DND-41 (cell line): ENCODE measurements at regions not wholly inside any gene's neighbourhood (a gene's known extent, or its start where the extent isn't known, plus 50 kb on each side); places are given as distances from the start of the nearest gene placed in this dataset.

ENCODE experiments used
- EZH2 ChIP-seq: IDR thresholded peaks from 3 replicates; pipeline ENCODE4 v1.6.1; 2012; ENCODE audit warnings: borderline replicate concordance, low read depth, mild to moderate bottlenecking, moderate library complexity, low read length, inconsistent platforms; ENCODE audit not compliant: severe bottlenecking
- TF ChIP-seq, protein P1 (sequence below): IDR thresholded peaks from 2 replicates; pipeline ENCODE4 v1.5.1; 2012; ENCODE audit warnings: borderline replicate concordance, low read length, moderate library complexity, mild to moderate bottlenecking; ENCODE audit not compliant: poor library complexity, severe bottlenecking; ENCODE audit errors: extremely low read depth

DNA sequence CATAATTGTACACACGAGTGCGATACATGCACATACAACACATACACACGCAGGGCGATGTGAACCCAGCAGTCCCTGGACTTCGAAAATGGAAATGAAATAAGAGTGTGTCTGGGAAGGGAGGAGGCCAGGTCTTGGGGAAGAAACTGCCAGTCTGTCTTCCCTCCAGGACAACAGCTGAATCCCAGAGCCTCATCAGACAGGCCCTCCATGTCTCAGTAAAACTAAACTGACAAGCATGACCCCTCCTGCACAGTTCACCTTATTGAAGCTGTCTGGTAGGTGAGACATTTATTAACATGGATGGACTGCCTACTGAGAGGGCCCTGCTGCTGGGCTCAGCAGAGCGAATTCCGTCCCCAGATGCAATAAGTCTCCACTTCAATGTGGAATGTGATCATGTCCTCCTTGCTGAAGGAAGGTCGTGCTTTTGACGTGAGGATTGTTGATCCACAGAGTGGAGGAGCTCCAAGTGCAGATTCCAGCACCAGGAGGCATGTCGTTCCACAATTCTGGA lies 117.4 kb downstream of the SOX9 start:
- TF ChIP-seq, protein P1, sequence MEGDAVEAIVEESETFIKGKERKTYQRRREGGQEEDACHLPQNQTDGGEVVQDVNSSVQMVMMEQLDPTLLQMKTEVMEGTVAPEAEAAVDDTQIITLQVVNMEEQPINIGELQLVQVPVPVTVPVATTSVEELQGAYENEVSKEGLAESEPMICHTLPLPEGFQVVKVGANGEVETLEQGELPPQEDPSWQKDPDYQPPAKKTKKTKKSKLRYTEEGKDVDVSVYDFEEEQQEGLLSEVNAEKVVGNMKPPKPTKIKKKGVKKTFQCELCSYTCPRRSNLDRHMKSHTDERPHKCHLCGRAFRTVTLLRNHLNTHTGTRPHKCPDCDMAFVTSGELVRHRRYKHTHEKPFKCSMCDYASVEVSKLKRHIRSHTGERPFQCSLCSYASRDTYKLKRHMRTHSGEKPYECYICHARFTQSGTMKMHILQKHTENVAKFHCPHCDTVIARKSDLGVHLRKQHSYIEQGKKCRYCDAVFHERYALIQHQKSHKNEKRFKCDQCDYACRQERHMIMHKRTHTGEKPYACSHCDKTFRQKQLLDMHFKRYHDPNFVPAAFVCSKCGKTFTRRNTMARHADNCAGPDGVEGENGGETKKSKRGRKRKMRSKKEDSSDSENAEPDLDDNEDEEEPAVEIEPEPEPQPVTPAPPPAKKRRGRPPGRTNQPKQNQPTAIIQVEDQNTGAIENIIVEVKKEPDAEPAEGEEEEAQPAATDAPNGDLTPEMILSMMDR: no peak
- TF ChIP-seq EZH2: no peak
